Natural killer cell (primary cell): ENCODE measurements at regions not wholly inside any gene's neighbourhood (a gene's known extent, or its start where the extent isn't known, plus 50 kb on each side); places are given as distances from the start of the nearest gene placed in this dataset.

Experiments
- ATAC-seq, 3 donors: fragments of 150-1000 bp in 2 of 3; fragments of 200-7000 bp in 1 of 3; cut with Tn5 transposase; 1 replicate in 1 of 3; 2 replicates in 2 of 3; pipeline ENCODE4 v1.10.0; 2021; ENCODE audit warnings: mild to moderate bottlenecking in 2 of 3, moderate library complexity in 2 of 3
- DNase-seq, 2 donors: peaks; one replicate each; pipeline versions ENCODE4 v3.0.0 to v3.0.0-alpha.2; 2013 to 2021; ENCODE audit warnings: mixed read lengths in 1 of 2
- H3K27ac ChIP-seq: one replicate; pipeline ENCODE4 v1.5.1; 2013; ENCODE audit warnings: mild to moderate bottlenecking, low read length
- H3K27me3 ChIP-seq: one replicate; pipeline ENCODE4 v1.6.1; 2013; ENCODE audit warnings: low read length; ENCODE audit not compliant: control insufficient read depth, insufficient read depth
- H3K36me3 ChIP-seq: one replicate; pipeline ENCODE4 v1.6.1; 2013; ENCODE audit warnings: low read length; ENCODE audit not compliant: control insufficient read depth, insufficient read depth
- H3K4me1 ChIP-seq: one replicate; pipeline ENCODE4 v1.6.1; 2013; ENCODE audit warnings: low read length; ENCODE audit not compliant: control insufficient read depth, insufficient read depth
- H3K4me3 ChIP-seq: one replicate; pipeline ENCODE4 v1.5.1; 2013; ENCODE audit warnings: low read length
- H3K9me3 ChIP-seq: one replicate; pipeline ENCODE4 v1.6.1; 2013; ENCODE audit warnings: low read length; ENCODE audit not compliant: control insufficient read depth, insufficient read depth
- H3K27ac Mint-ChIP-seq, 2 donors: one replicate each; pipeline ENCODE4 v1.8.0; 2022; ENCODE audit warnings: mild to moderate bottlenecking in 2 of 2, mixed read lengths in 2 of 2, moderate library complexity in 1 of 2
- H3K27me3 Mint-ChIP-seq, 2 donors: one replicate each; pipeline ENCODE4 v1.8.0; 2022; ENCODE audit warnings: low read depth in 2 of 2, mixed read lengths in 2 of 2
- H3K36me3 Mint-ChIP-seq: one replicate; pipeline ENCODE4 v1.8.0; 2022; ENCODE audit warnings: mixed read lengths
- H3K4me1 Mint-ChIP-seq, 2 donors: one replicate each; pipeline ENCODE4 v1.8.0; 2022; ENCODE audit warnings: mixed read lengths in 2 of 2
- H3K4me3 Mint-ChIP-seq: one replicate; pipeline ENCODE4 v1.8.0; 2022; ENCODE audit warnings: mild to moderate bottlenecking, moderate library complexity, mixed read lengths
- H3K9me3 Mint-ChIP-seq, 2 donors: one replicate each; pipeline ENCODE4 v1.8.0; 2022; ENCODE audit warnings: mixed read lengths in 2 of 2
- WGBS: methylation state at CpG from one replicate; pipeline ENCODE4 v1.1.7; 2013; ENCODE audit warnings: missing lambda C conversion rate; ENCODE audit not compliant: insufficient coverage; 5-methylcytosine and 5-hydroxymethylcytosine counted together
- intact Hi-C: fragments of 100-400 bp; cut with micrococcal nuclease; formaldehyde crosslinking; loops from one replicate; pipeline ENCODE4 v1.14.2; 2022
- TF ChIP-seq, protein P1 (sequence below): fragments of 200-600 bp; IDR thresholded peaks from one replicate; pipeline ENCODE4 v1.8.0; 2022; ENCODE audit warnings: antibody characterized with exemption

DNA sequence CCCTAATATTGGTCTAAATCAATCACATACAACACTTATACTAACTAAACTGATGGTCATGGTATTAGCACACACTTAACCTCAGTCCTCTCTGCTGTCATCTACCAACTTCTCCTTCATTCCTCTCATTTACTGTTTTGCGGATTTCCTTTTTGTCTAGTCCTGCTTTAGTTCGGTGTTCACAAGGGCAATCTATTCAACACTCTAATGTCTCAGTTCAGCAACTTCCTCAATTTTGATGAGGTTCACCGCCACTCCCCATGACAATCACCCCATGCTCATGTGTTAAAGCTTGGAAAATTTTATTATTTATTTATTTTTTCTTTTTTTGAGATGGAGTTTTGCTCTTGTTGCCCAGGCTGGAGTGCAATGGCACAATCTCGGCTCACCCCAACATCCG, 301.1 kb downstream of the PTPRC start:
- TF ChIP-seq, protein P1, sequence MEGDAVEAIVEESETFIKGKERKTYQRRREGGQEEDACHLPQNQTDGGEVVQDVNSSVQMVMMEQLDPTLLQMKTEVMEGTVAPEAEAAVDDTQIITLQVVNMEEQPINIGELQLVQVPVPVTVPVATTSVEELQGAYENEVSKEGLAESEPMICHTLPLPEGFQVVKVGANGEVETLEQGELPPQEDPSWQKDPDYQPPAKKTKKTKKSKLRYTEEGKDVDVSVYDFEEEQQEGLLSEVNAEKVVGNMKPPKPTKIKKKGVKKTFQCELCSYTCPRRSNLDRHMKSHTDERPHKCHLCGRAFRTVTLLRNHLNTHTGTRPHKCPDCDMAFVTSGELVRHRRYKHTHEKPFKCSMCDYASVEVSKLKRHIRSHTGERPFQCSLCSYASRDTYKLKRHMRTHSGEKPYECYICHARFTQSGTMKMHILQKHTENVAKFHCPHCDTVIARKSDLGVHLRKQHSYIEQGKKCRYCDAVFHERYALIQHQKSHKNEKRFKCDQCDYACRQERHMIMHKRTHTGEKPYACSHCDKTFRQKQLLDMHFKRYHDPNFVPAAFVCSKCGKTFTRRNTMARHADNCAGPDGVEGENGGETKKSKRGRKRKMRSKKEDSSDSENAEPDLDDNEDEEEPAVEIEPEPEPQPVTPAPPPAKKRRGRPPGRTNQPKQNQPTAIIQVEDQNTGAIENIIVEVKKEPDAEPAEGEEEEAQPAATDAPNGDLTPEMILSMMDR = no peak
- H3K4me1 ChIP-seq = no peaks in the 10 kb centered on the region
- H3K9me3 ChIP-seq = no peaks in the 10 kb centered on the region
- WGBS = 93% methylated on average over 4 of the region's 5 CpGs
- no peak overlapping the region for H3K27ac ChIP-seq
- DNase-seq = no peak
- no peak overlapping the region for H3K4me3 Mint-ChIP-seq
- no peak for ATAC-seq
- no peaks in the 10 kb centered on the region for H3K36me3 ChIP-seq
- H3K27me3 Mint-ChIP-seq = no peaks in the 10 kb centered on the region
- no peak overlapping the region for H3K4me3 ChIP-seq
- H3K9me3 Mint-ChIP-seq = peaks cover 0 to 2% of the 10 kb centered on the region in 2 donors
- H3K36me3 Mint-ChIP-seq = no peaks in the 10 kb centered on the region
- no peak overlapping the region for H3K27ac Mint-ChIP-seq
- no peaks in the 10 kb centered on the region for H3K27me3 ChIP-seq
- H3K4me1 Mint-ChIP-seq = peaks cover 0 to 9% of the 10 kb centered on the region in 2 donors
- intact Hi-C loops = loop anchor here (5.0 to 10.0 kb wide), 7 partner anchors 38 to 775 kb away; no protein-coding TSS in a partner anchor

DNA sequence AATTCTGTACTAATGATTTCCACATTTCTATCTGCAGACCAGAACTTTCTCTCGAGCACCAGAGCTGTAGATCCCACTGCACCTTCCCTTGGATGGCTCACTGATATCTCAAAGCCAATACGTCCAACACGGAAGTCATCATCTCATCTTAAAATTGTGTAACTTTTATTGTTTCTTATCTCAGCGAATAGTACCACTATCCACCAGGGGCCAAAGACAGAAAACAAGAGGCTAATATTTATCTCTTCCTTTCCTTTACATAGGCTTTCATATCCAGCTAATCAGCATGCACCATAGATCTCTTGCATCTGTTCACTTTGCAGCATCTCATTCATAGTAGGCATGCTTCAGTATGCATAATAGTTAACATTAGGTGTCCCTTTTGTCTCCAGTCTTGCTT, 303.6 kb downstream of the PTPRC start:
- H3K4me1 Mint-ChIP-seq = peaks cover 0 to 4% of the 10 kb centered on the region in 2 donors
- no peaks in the 10 kb centered on the region for H3K27me3 ChIP-seq
- no peak overlapping the region for H3K27ac Mint-ChIP-seq
- H3K4me3 ChIP-seq = no peak overlapping the region
- no peak for ATAC-seq
- TF ChIP-seq, protein P1 = no peak
- H3K9me3 Mint-ChIP-seq = peaks cover 0 to 2% of the 10 kb centered on the region in 2 donors
- no peak for DNase-seq
- H3K27ac ChIP-seq = no peak overlapping the region
- H3K9me3 ChIP-seq = no peaks in the 10 kb centered on the region
- H3K4me3 Mint-ChIP-seq = no peak overlapping the region
- no peaks in the 10 kb centered on the region for H3K36me3 ChIP-seq
- no peaks in the 10 kb centered on the region for H3K4me1 ChIP-seq
- no peaks in the 10 kb centered on the region for H3K27me3 Mint-ChIP-seq
- 95% methylated on average over 4 of the region's 4 CpGs for WGBS
- no peaks in the 10 kb centered on the region for H3K36me3 Mint-ChIP-seq
- intact Hi-C loops = no loop called here

DNA sequence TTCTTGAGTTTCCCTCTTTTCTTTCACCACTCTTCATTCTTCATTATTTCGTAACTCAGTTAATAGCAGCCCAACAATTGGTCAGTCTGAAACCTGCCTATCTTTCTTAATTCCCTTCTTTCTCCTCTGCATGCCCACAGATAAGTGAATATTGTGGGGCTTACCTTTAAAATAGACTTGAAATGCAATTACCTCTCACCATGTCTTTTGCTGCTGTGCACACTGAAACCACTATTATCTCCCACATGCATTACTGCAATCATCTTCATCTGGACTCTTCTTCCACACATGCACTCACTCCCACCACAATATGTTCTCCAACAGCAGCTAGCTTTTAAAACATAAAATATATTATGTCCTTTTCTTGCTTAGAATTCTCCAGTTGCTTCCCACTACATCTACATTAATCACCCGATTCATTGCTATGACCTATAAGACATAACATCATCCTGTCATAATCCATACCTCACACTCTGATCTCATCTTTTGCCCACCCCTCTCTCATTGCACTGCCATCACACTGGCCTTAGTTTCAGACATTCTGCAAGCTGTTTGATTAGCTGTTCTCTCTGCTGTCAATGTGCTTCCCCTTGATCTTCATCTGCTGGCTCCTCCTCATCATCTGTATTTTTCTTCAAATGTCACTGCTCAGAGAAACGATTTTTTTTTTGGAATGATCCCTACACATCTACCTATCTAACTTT, 304.8 kb downstream of the PTPRC start:
- H3K27me3 Mint-ChIP-seq = no peaks in the 10 kb centered on the region
- H3K9me3 ChIP-seq = no peaks in the 10 kb centered on the region
- no peaks in the 10 kb centered on the region for H3K27me3 ChIP-seq
- H3K4me1 Mint-ChIP-seq = no peaks in the 10 kb centered on the region
- intact Hi-C loops = no loop called here
- H3K4me3 Mint-ChIP-seq = no peak overlapping the region
- DNase-seq = no peak
- no peak overlapping the region for H3K27ac ChIP-seq
- TF ChIP-seq, protein P1 = no peak
- no peak overlapping the region for H3K4me3 ChIP-seq
- 100% methylated on average over 2 of the region's 3 CpGs for WGBS
- no peaks in the 10 kb centered on the region for H3K36me3 ChIP-seq
- no peaks in the 10 kb centered on the region for H3K4me1 ChIP-seq
- no peaks in the 10 kb centered on the region for H3K36me3 Mint-ChIP-seq
- H3K9me3 Mint-ChIP-seq = peaks cover 0 to 2% of the 10 kb centered on the region in 2 donors
- ATAC-seq = no peak
- H3K27ac Mint-ChIP-seq = no peak overlapping the region

GRCh38 chr1:198947456-198947855, 308.6 kb downstream of the PTPRC start:
- DNase-seq (no peak), ATAC-seq (no peak)
- Histone ChIP-seq H3K27me3 (no peaks in the 10 kb centered on the region), H3K36me3 (no peaks in the 10 kb centered on the region), H3K4me3 (no peak overlapping the region), H3K9me3 (no peaks in the 10 kb centered on the region), H3K4me1 (no peaks in the 10 kb centered on the region), H3K27ac (no peak overlapping the region)
- Mint-ChIP-seq H3K4me1 (no peaks in the 10 kb centered on the region), H3K27me3 (peaks cover 0 to 3% of the 10 kb centered on the region in 2 donors), H3K9me3 (no peaks in the 10 kb centered on the region), H3K27ac (no peak overlapping the region), H3K36me3 (no peaks in the 10 kb centered on the region), H3K4me3 (no peak overlapping the region)
- TF ChIP-seq, protein P1 = no peak
- WGBS = no CpG with 5 or more reads among the region's 1 CpG
- intact Hi-C loops = no loop called here
